DOHH2 (cell line): ENCODE measurements at regions not wholly inside any gene's neighbourhood (a gene's known extent, or its start where the extent isn't known, plus 50 kb on each side); places are given as distances from the start of the nearest gene placed in this dataset.

Experiments used
- H3F3A ChIP-seq: fragments of 200-600 bp; sonication (generic), shearing (Covaris generic); 2 replicates; pipeline ENCODE4 v1.6.0; 2016; ENCODE audit warnings: antibody characterized with exemption, mild to moderate bottlenecking; ENCODE audit not compliant: control insufficient read depth, insufficient read depth
- H3K27ac ChIP-seq: fragments of 200-600 bp; sonication (generic); 2 replicates; pipeline ENCODE4 v1.5.1; 2014; ENCODE audit warnings: low read depth, mild to moderate bottlenecking, low read length, moderate library complexity
- H3K27me3 ChIP-seq: fragments of 200-600 bp; sonication (generic); 2 replicates; pipeline ENCODE4 v1.6.1; 2014; ENCODE audit warnings: mild to moderate bottlenecking, low read length, mixed read lengths; ENCODE audit not compliant: control insufficient read depth
- H3K36me3 ChIP-seq: fragments of 200-600 bp; sonication (generic); 2 replicates; pipeline ENCODE4 v1.6.1; 2014; ENCODE audit warnings: mild to moderate bottlenecking, low read length, moderate library complexity, mixed read lengths; ENCODE audit not compliant: control insufficient read depth
- H3K4me1 ChIP-seq: fragments of 200-600 bp; sonication (generic); 2 replicates; pipeline ENCODE4 v1.6.1; 2014; ENCODE audit warnings: mild to moderate bottlenecking, low read length, mixed read lengths; ENCODE audit not compliant: control insufficient read depth
- H3K4me2 ChIP-seq: fragments of 200-600 bp; sonication (generic); 2 replicates; pipeline ENCODE4 v1.6.0; 2014; ENCODE audit warnings: mild to moderate bottlenecking, low read length, moderate library complexity
- H3K4me3 ChIP-seq: fragments of 200-600 bp; sonication (generic); 2 replicates; pipeline ENCODE4 v1.5.1; 2014; ENCODE audit warnings: mild to moderate bottlenecking, low read length, mixed read lengths
- H3K79me2 ChIP-seq: fragments of 200-600 bp; sonication (generic); 2 replicates; pipeline ENCODE4 v1.6.1; 2014; ENCODE audit warnings: mild to moderate bottlenecking, low read length, mixed read lengths; ENCODE audit not compliant: control insufficient read depth
- H3K9me2 ChIP-seq: fragments of 200-600 bp; sonication (generic); replicated peaks from 2 replicates; pipeline ENCODE4 v1.6.1; 2014; ENCODE audit warnings: mild to moderate bottlenecking, low read length, mixed read lengths; ENCODE audit not compliant: control insufficient read depth
- H3K9me3 ChIP-seq: fragments of 200-600 bp; sonication (generic); 2 replicates; pipeline ENCODE4 v1.6.1; 2014; ENCODE audit warnings: antibody characterized with exemption, low read length, mixed read lengths; ENCODE audit not compliant: control insufficient read depth, insufficient read depth
- H4K20me1 ChIP-seq: fragments of 200-600 bp; sonication (generic); 2 replicates; pipeline ENCODE4 v1.6.0; 2014; ENCODE audit warnings: low read depth, mild to moderate bottlenecking, antibody characterized with exemption, low read length, moderate library complexity; ENCODE audit not compliant: control insufficient read depth, insufficient read depth
- CTCF ChIP-seq: fragments of 200-600 bp; sonication (generic); IDR thresholded peaks from one replicate; pipeline ENCODE4 v1.5.1; 2014; ENCODE audit warnings: antibody characterized with exemption, mild to moderate bottlenecking, low read depth, low read length; ENCODE audit not compliant: poor library complexity, severe bottlenecking
- EZH2phosphoT487 ChIP-seq: fragments of 200-600 bp; sonication (generic); IDR thresholded peaks from 2 replicates; pipeline ENCODE4 v1.6.1; 2017; ENCODE audit warnings: borderline replicate concordance, mild to moderate bottlenecking, antibody characterized with exemption, low read length, moderate library complexity, mixed read lengths

DNA sequence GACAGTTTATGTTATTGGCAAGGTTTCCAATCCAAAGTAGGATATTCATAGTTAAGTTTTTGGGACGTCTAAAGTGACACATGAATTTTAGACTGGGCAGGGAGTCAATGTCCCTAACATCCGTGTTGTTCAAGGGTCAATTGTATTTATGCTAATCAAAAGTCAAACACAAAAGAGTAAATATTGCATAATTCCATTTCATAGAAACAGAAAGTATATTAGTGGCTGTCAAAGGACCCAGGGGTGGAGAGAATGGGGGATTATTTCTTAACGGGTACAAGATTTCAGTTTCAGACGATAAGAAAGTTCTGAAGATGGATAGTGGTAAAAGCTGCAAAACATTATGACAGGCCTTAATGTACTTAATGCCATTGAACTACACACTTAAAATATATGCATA, 971.8 kb upstream of the AGA start:
- TF ChIP-seq EZH2phosphoT487 (no peak), CTCF (no peak)
- H3K4me2 ChIP-seq: no peak overlapping the region

DNA sequence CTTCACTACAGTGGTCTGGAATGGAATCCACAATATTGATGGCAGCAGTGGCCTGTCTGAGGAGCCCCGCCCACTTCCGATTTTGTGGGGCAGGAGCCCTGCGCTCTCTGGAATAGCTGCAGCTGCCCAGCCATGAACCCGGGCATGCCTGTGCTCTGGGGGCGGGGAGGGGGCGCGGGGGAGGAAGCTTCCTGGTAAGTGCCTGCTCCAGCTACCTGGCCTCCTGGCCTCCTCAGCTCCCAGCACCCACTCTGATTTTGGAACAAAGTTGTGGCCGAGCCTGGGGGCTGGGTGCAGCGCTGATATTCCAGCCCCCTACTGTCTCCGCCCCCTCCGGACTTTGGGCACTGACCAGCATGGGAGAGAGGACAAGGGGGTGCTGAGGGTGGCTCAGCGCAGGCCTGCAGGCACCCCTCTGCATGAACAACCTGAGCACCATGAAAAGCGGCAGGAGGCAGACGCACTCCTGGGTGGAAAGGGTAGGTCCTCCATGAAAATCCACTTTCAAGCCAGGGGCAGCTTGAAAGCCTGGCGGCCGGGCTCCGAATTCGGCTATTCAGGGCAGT, 972.7 kb upstream of the AGA start:
- Histone ChIP-seq H3K9me2 (no peaks in the 10 kb centered on the region), H3K27ac (no peak overlapping the region), H3K4me1 (no peaks in the 10 kb centered on the region), H3K4me2 (no peak overlapping the region), H3K36me3 (no peaks in the 10 kb centered on the region), H4K20me1 (no peaks in the 10 kb centered on the region), H3K4me3 (no peak overlapping the region), H3K27me3 (no peaks in the 10 kb centered on the region), H3F3A (no peaks in the 10 kb centered on the region), H3K9me3 (no peaks in the 10 kb centered on the region), H3K79me2 (no peaks in the 10 kb centered on the region)
- no peak for TF ChIP-seq EZH2phosphoT487
- no peak for TF ChIP-seq CTCF

More for the DNA sequence above, 971.8 kb upstream of the AGA start:
- Histone ChIP-seq H3K36me3 (no peaks in the 10 kb centered on the region), H3K27me3 (no peaks in the 10 kb centered on the region), H3K79me2 (no peaks in the 10 kb centered on the region), H3K9me3 (no peaks in the 10 kb centered on the region), H3K27ac (no peak overlapping the region), H3K4me3 (no peak overlapping the region), H3F3A (no peaks in the 10 kb centered on the region), H3K4me1 (no peaks in the 10 kb centered on the region), H4K20me1 (no peaks in the 10 kb centered on the region), H3K9me2 (no peaks in the 10 kb centered on the region)

GRCh38 chr4:178415925-178416324, 973.7 kb upstream of the AGA start:
- H3K4me3 ChIP-seq: no peak overlapping the region
- H4K20me1 ChIP-seq: no peaks in the 10 kb centered on the region
- no peaks in the 10 kb centered on the region for H3K9me2 ChIP-seq
- H3K4me2 ChIP-seq: no peak overlapping the region
- no peaks in the 10 kb centered on the region for H3K79me2 ChIP-seq
- no peaks in the 10 kb centered on the region for H3K36me3 ChIP-seq
- no peaks in the 10 kb centered on the region for H3K4me1 ChIP-seq
- H3K9me3 ChIP-seq: no peaks in the 10 kb centered on the region
- no peak overlapping the region for H3K27ac ChIP-seq
- no peaks in the 10 kb centered on the region for H3K27me3 ChIP-seq
- TF ChIP-seq EZH2phosphoT487: no peak
- TF ChIP-seq CTCF: no peak
- no peaks in the 10 kb centered on the region for H3F3A ChIP-seq
